ENCODE measurements at regions not wholly inside any gene's neighbourhood (a gene's known extent, or its start where the extent isn't known, plus 50 kb on each side); places are given as distances from the start of the nearest gene placed in this dataset.

DNA sequence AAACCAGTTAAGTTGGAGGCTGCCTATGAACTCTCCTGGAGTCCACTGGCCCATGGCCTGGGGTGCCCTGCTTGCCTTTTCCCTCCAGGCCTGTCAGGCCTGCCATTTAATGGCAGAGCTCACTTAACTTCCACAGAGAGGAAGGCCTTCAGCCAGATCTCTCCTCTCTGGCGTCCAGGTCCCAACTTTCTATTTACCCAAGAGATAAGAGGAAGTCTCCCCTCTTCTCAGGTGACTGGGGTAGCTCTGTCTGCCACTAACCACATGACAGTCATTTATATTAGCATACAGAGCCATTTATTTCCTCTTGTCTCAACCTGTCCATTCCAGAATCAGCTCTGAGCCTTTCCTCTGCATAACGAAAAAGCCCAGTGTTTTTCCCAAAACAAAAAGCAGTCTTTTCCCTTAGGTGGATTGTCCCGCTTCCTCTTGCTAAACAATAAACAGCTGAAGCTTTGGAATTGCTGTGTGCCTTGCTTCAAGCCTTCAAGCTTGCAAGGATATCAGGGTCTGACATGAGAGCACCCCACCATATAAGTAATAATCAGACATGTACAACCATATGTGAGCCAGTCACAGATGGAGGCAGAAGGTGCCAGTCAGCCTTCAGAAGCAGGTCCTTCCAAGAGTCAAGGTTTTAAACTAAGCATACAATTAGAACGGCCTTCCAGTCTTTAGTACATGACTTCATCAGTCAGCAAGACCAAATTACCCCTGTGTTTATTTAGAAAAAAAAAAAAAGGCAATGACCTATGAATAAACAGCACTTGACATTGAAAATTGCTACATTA, 50.0 kb upstream of the CALM2 start:
- H3K9ac ChIP-seq (ENCODE audit: control insufficient read depth, insufficient read depth, low read length): no peak overlapping the region
- H3K36me3 ChIP-seq (ENCODE audit: control insufficient read depth in 2 of 2, insufficient read depth in 2 of 2, low read length in 1 of 2): no peaks in the 10 kb centered on the region
- in situ Hi-C loops (cut with MboI): no loop called here
- H3K4me1 ChIP-seq (ENCODE audit: control insufficient read depth, insufficient read depth, low read length): no peaks in the 10 kb centered on the region
- DNase-seq (ENCODE audit: low read depth, low spot score): no peak
- SMC1A ChIA-PET (ENCODE audit: uncharacterized antibody, unreplicated experiment): interaction anchor here (0.6 to 1.8 kb wide), 5 partner anchors 11 to 117 kb away, joined by 3 to 4 read pairs (median 3); no protein-coding TSS in a partner anchor
- no peak overlapping the region for H3K4me3 ChIP-seq
- peak; percentile 57 for ATAC-seq
- H3K27ac ChIP-seq (ENCODE audit: control insufficient read depth, insufficient read depth): no peak overlapping the region
- RAD21 ChIA-PET (ENCODE audit: unreplicated experiment): interaction anchor here (0.9 kb wide), 1 partner anchor 97 kb away, joined by 3 read pairs; no protein-coding TSS in a partner anchor
- intact Hi-C loops (cut with micrococcal nuclease; ENCODE audit: unreplicated experiment): no loop called here
- POLR2A ChIA-PET: no interaction called here
- no peaks in the 10 kb centered on the region for H4K20me1 ChIP-seq (ENCODE audit: control insufficient read depth, insufficient read depth)
- TF ChIP-seq RFX5 (IDR thresholded peaks at IDR 0.05; ENCODE audit: low read depth, low read length) (no peak), BHLHE40 (IDR thresholded peaks at IDR 0.05; ENCODE audit: borderline replicate concordance in 1 of 2, low read depth in 2 of 2, low read length in 1 of 2) (peak in 1 of 2 experiments; percentile 45; a peak in 1 of 4 replicates), SPI1 (IDR thresholded peaks at IDR 0.05; ENCODE audit: borderline replicate concordance, insufficient read depth, low read depth, low read length) (peak; percentile 54; the same call in 1 of the 2 replicates)
- CTCF ChIA-PET: interaction anchor here (0.8 kb wide), 1 partner anchor 13 kb away, joined by 3 read pairs; no protein-coding TSS in a partner anchor
- no peak for FAIRE-seq
- WGBS (ENCODE audit: insufficient coverage, insufficient replicate concordance, low lambda C conversion rate, missing lambda C conversion rate): 30% methylated on average over 4 of the region's 4 CpGs
- H2AFZ ChIP-seq (ENCODE audit: control insufficient read depth, low read depth, low read length): no peak overlapping the region; the same call in 1 of the 2 replicates
- BruUV-seq (replicated peaks): no TSS peak
- H3K27me3 ChIP-seq (replicated peaks in 1 of 2; ENCODE audit: control insufficient read depth in 2 of 2, insufficient read depth in 2 of 2, low read length in 1 of 2): 0 out of 4 replicates have a peak, but pooled peaks cover 0 to 3% of the 10 kb centered on the region in 2 experiments
- no peaks in the 10 kb centered on the region for H3K79me2 ChIP-seq (ENCODE audit: control insufficient read depth, insufficient read depth, low read length)
- no peaks in the 10 kb centered on the region for H3K9me3 ChIP-seq (replicated peaks; ENCODE audit: control insufficient read depth, insufficient read depth, low read length)
- H3K4me2 ChIP-seq (ENCODE audit: control insufficient read depth, insufficient read depth): no peak overlapping the region

Data from GM12878 (cell line).